SK-MEL-5 (cell line): ENCODE measurements at regions not wholly inside any gene's neighbourhood (a gene's known extent, or its start where the extent isn't known, plus 50 kb on each side); places are given as distances from the start of the nearest gene placed in this dataset.
A peak's percentile ranks its signal among the peaks of the same experiment; 100 is the strongest.
"Not testable (repeated sequence)": the region's sequence is repeated elsewhere in the genome, so short reads cannot be mapped to it uniquely, and the experiment has no call there.

ENCODE experiments used
- DNase-seq: peaks from one replicate; pipeline ENCODE4 v3.0.0-alpha.2; 2016; ENCODE audit warnings: low read depth, low spot score
- in situ Hi-C: cut with HindIII; loops from 2 replicates; pipeline ENCODE4 v1.10.0; 2016; ENCODE audit warnings: low sequenced_read_pairs, high pct_unique_total_duplicates, low pct_unique_long_range_greater_than_20kb

- DNase-seq, result no peak
- in situ Hi-C loops, result no loop called here
These were observed 153.8 kb downstream of the DEPDC1B start for GRCh38 chr5:60546207-60546606.

GRCh38 chr5:60545551-60545950, 154.4 kb downstream of the DEPDC1B start:
- in situ Hi-C loops, result no loop called here
- DNase-seq, result no peak

GRCh38 chr5:60544142-60544541, 155.8 kb downstream of the DEPDC1B start:
- no peak for DNase-seq
- in situ Hi-C loops, result no loop called here

GRCh38 chr5:60541980-60542379, 158.0 kb downstream of the DEPDC1B start:
- DNase-seq, result peak; percentile 93
- in situ Hi-C loops, result no loop called here

GRCh38 chr5:60540856-60541805, 158.8 kb downstream of the DEPDC1B start:
- peak; percentile 32 for DNase-seq
- in situ Hi-C loops, result no loop called here

GRCh38 chr5:60538955-60539866, 160.8 kb downstream of the DEPDC1B start:
- DNase-seq, result no peak
- in situ Hi-C loops, result no loop called here

GRCh38 chr5:60538426-60538825, 161.5 kb downstream of the DEPDC1B start:
- no peak for DNase-seq
- in situ Hi-C loops, result no loop called here

- in situ Hi-C loops, result no loop called here
These were observed 164.0 kb downstream of the DEPDC1B start for GRCh38 chr5:60535951-60536350.

GRCh38 chr5:60535198-60535597, 164.8 kb downstream of the DEPDC1B start:
- no peak for DNase-seq
- in situ Hi-C loops, result no loop called here

More at GRCh38 chr5:60535951-60536350, 164.0 kb downstream of the DEPDC1B start:
- no peak for DNase-seq

- peak; percentile 35 for DNase-seq
- in situ Hi-C loops, result no loop called here
These were observed 166.2 kb downstream of the DEPDC1B start for GRCh38 chr5:60533789-60534188.

GRCh38 chr5:60532796-60533195, 167.2 kb downstream of the DEPDC1B start:
- in situ Hi-C loops, result not testable (repeated sequence)

GRCh38 chr5:60530144-60530848, 169.7 kb downstream of the DEPDC1B start:
- in situ Hi-C loops, DNase-seq: not testable (repeated sequence)

More at GRCh38 chr5:60532796-60533195, 167.2 kb downstream of the DEPDC1B start:
- DNase-seq, result not testable (repeated sequence)

GRCh38 chr5:60529001-60529400, 171.0 kb downstream of the DEPDC1B start:
- in situ Hi-C loops, result no loop called here

GRCh38 chr5:60527072-60527471, 172.9 kb downstream of the DEPDC1B start:
- in situ Hi-C loops, result no loop called here
- peak; percentile 43 for DNase-seq

More at GRCh38 chr5:60529001-60529400, 171.0 kb downstream of the DEPDC1B start:
- no peak for DNase-seq

GRCh38 chr5:60526336-60526875, 173.6 kb downstream of the DEPDC1B start:
- in situ Hi-C loops, result no loop called here
- peak; percentile 77 for DNase-seq

- in situ Hi-C loops, result no loop called here
These were observed 177.6 kb downstream of the DEPDC1B start for GRCh38 chr5:60522292-60522905.

More at GRCh38 chr5:60522292-60522905, 177.6 kb downstream of the DEPDC1B start:
- no peak for DNase-seq
